B cell (primary cell): ENCODE measurements at regions not wholly inside any gene's neighbourhood (a gene's known extent, or its start where the extent isn't known, plus 50 kb on each side); places are given as distances from the start of the nearest gene placed in this dataset.

Experiments used
- ATAC-seq: fragments of 200-7000 bp; cut with Tn5 transposase; one replicate; pipeline ENCODE4 v1.10.0; 2021; ENCODE audit warnings: low read depth, mild to moderate bottlenecking, moderate number of reproducible peaks, moderate library complexity
- CTCF ChIA-PET: fragments of 350-600 bp; sonication (Branson Sonifier 250); formaldehyde crosslinking; loops from one replicate; lab custom pipeline; 2021; ENCODE audit warnings: antibody characterized with exemption, inconsistent platforms; lab: Charles Lee
- POLR2A ChIA-PET: fragments of 350-600 bp; sonication (Branson Sonifier 250); formaldehyde crosslinking; loops from one replicate; lab custom pipeline; 2021; ENCODE audit warnings: antibody characterized with exemption; lab: Charles Lee
- DNase-seq: peaks from one replicate; pipeline ENCODE4 v3.0.0; 2013
- H2AFZ ChIP-seq: 2 replicates; pipeline ENCODE4 v1.6.1; 2012; ENCODE audit warnings: mild to moderate bottlenecking, low read depth, low read length; ENCODE audit not compliant: insufficient read depth, poor library complexity, severe bottlenecking
- H3K27ac ChIP-seq, 2 donors: 1 replicate in 1 of 2; 2 replicates in 1 of 2; pipeline ENCODE4 v1.5.1; 2012 to 2013; ENCODE audit warnings: low read length in 2 of 2, mild to moderate bottlenecking in 2 of 2, moderate library complexity in 1 of 2
- H3K27me3 ChIP-seq, 4 experiments: fragments of 200-600 bp in 1 of 4; sonication (generic) in 1 of 4; replicated peaks in 1 of 4; 1 replicate in 2 of 4; 2 replicates in 2 of 4; pipeline versions ENCODE4 v1.6.1 to v1.7.0; 2013 to 2016; ENCODE audit warnings: low read length in 3 of 4, mild to moderate bottlenecking in 2 of 4, mixed read lengths in 1 of 4, moderate library complexity in 1 of 4; ENCODE audit not compliant: insufficient read depth in 4 of 4, control insufficient read depth in 3 of 4; ENCODE audit errors: control extremely low read depth in 1 of 4
- H3K36me3 ChIP-seq, 2 experiments: replicated peaks in 1 of 2; 1 replicate in 1 of 2; 2 replicates in 1 of 2; pipeline versions ENCODE4 v1.6.1 to v1.7.1; 2013; ENCODE audit warnings: low read length in 1 of 2; ENCODE audit not compliant: insufficient read depth in 2 of 2, control insufficient read depth in 1 of 2; ENCODE audit errors: control extremely low read depth in 1 of 2, extremely low read depth in 1 of 2
- H3K4me1 ChIP-seq, 2 donors: fragments of 200-600 bp in 1 of 2; sonication (generic) in 1 of 2; 1 replicate in 1 of 2; 2 replicates in 1 of 2; pipeline versions ENCODE4 v1.5.1 to v1.6.1; 2013 to 2017; ENCODE audit warnings: low read length in 2 of 2; ENCODE audit not compliant: control insufficient read depth in 2 of 2, insufficient read depth in 2 of 2
- H3K4me2 ChIP-seq: replicated peaks from 2 replicates; pipeline ENCODE3; 2012; ENCODE audit warnings: mild to moderate bottlenecking, low read depth, low read length; ENCODE audit not compliant: poor library complexity, severe bottlenecking
- H3K4me3 ChIP-seq, 5 experiments: fragments of 200-600 bp in 1 of 5; sonication (generic) in 1 of 5; 1 replicate in 3 of 5; 2 replicates in 2 of 5; pipeline versions ENCODE4 v1.5.1 to v1.7.0; 2011 to 2016; ENCODE audit warnings: low read length in 4 of 5, mild to moderate bottlenecking in 4 of 5, low read depth in 2 of 5, control low read depth in 1 of 5, moderate library complexity in 1 of 5; ENCODE audit not compliant: insufficient read depth in 1 of 5; ENCODE audit errors: control extremely low read depth in 1 of 5, extremely low read depth in 1 of 5
- H3K79me2 ChIP-seq: fragments of 200-600 bp; sonication (generic); one replicate; pipeline ENCODE4 v1.6.0; 2016; ENCODE audit warnings: low read length; ENCODE audit not compliant: control insufficient read depth, insufficient read depth
- H3K9ac ChIP-seq: fragments of 200-600 bp; sonication (generic); 2 replicates; pipeline ENCODE4 v1.6.1; 2017; ENCODE audit warnings: mild to moderate bottlenecking, low read length, moderate library complexity
- H3K9me3 ChIP-seq, 3 donors: one replicate each; pipeline versions ENCODE4 v1.6.1 to v1.7.1; 2013; ENCODE audit warnings: low read length in 2 of 3; ENCODE audit not compliant: control insufficient read depth in 2 of 3, insufficient read depth in 1 of 3; ENCODE audit errors: control extremely low read depth in 1 of 3
- H4K20me1 ChIP-seq: 2 replicates; pipeline ENCODE4 v1.6.0; 2012; ENCODE audit warnings: mild to moderate bottlenecking, low read length; ENCODE audit not compliant: insufficient read depth, control insufficient read depth, poor library complexity, severe bottlenecking
- H3K27ac Mint-ChIP-seq: one replicate; pipeline ENCODE4 v1.8.0; 2021; ENCODE audit warnings: mixed read lengths
- H3K27me3 Mint-ChIP-seq: one replicate; pipeline ENCODE4 v1.8.0; 2021; ENCODE audit warnings: mixed read lengths
- H3K4me1 Mint-ChIP-seq: one replicate; pipeline ENCODE4 v1.8.0; 2021; ENCODE audit warnings: mixed read lengths
- H3K4me3 Mint-ChIP-seq: one replicate; pipeline ENCODE4 v1.8.0; 2021; ENCODE audit warnings: mixed read lengths
- H3K9me3 Mint-ChIP-seq: one replicate; pipeline ENCODE4 v1.8.0; 2022; ENCODE audit warnings: mixed read lengths; ENCODE audit not compliant: insufficient read depth
- EZH2 ChIP-seq: IDR thresholded peaks from 2 replicates; pipeline ENCODE4 v1.6.1; 2012; ENCODE audit warnings: borderline replicate concordance, low read depth, mild to moderate bottlenecking, moderate library complexity, low read length; ENCODE audit not compliant: insufficient read depth, poor library complexity, severe bottlenecking
- WGBS: methylation state at CpG from one replicate; pipeline ENCODE4 v1.1.5; 2013; ENCODE audit warnings: missing lambda C conversion rate; ENCODE audit not compliant: insufficient coverage; 5-methylcytosine and 5-hydroxymethylcytosine counted together
- intact Hi-C: fragments of 100-400 bp; cut with micrococcal nuclease; formaldehyde crosslinking; loops from one replicate; pipeline ENCODE4 v1.10.0; 2022
- TF ChIP-seq, protein P1 (sequence below): fragments of 200-600 bp; IDR thresholded peaks from one replicate; pipeline ENCODE4 v1.8.0; 2022; ENCODE audit warnings: antibody characterized with exemption, mild to moderate bottlenecking

- Histone ChIP-seq H3K36me3 (no peaks in the 10 kb centered on the region), H3K4me3 (no peak overlapping the region), H3K27me3 (no peaks in the 10 kb centered on the region), H3K79me2 (no peaks in the 10 kb centered on the region), H4K20me1 (no peaks in the 10 kb centered on the region), H2AFZ (no peak overlapping the region), H3K9me3 (no peaks in the 10 kb centered on the region), H3K27ac (no peak overlapping the region), H3K4me1 (no peaks in the 10 kb centered on the region), H3K9ac (no peak overlapping the region), H3K4me2 (no peak overlapping the region)
- TF ChIP-seq, protein P1, sequence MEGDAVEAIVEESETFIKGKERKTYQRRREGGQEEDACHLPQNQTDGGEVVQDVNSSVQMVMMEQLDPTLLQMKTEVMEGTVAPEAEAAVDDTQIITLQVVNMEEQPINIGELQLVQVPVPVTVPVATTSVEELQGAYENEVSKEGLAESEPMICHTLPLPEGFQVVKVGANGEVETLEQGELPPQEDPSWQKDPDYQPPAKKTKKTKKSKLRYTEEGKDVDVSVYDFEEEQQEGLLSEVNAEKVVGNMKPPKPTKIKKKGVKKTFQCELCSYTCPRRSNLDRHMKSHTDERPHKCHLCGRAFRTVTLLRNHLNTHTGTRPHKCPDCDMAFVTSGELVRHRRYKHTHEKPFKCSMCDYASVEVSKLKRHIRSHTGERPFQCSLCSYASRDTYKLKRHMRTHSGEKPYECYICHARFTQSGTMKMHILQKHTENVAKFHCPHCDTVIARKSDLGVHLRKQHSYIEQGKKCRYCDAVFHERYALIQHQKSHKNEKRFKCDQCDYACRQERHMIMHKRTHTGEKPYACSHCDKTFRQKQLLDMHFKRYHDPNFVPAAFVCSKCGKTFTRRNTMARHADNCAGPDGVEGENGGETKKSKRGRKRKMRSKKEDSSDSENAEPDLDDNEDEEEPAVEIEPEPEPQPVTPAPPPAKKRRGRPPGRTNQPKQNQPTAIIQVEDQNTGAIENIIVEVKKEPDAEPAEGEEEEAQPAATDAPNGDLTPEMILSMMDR = no peak
- TF ChIP-seq EZH2 = no peak
- Mint-ChIP-seq H3K4me3 (no peak overlapping the region), H3K27ac (no peak overlapping the region), H3K27me3 (no peaks in the 10 kb centered on the region), H3K4me1 (no peaks in the 10 kb centered on the region), H3K9me3 (no peaks in the 10 kb centered on the region)
- ATAC-seq (no peak), DNase-seq (no peak)
- CTCF ChIA-PET = no interaction called here
- intact Hi-C loops = no loop called here
- POLR2A ChIA-PET = no interaction called here
- 100% methylated on average over 1 of the region's 7 CpGs for WGBS
Measured at GRCh38 chr15:39267685-39268084, 313.2 kb upstream of the THBS1 start.

DNA sequence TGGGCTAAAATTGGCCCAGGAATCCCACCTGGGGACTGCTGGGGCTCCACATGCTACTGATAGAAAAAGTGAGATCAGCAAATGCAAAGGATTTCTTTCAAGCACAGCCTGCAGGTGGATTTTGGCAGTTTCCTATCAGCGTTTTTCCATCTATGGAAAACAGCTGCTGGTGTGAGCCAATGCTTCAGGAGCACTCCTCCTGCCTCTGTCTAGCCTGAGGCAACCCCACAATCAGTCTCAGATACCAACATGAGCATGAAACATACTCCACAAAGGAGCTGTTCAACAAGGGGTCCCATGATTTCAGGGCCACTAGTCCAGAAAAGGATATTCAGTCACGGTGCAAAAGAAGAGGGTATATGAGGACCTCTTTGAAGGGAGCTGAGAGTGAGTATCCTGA, 311.5 kb upstream of the THBS1 start:
- Histone ChIP-seq H2AFZ (no peak overlapping the region), H3K4me2 (no peak overlapping the region), H3K27me3 (no peaks in the 10 kb centered on the region), H3K9ac (no peak overlapping the region), H3K9me3 (no peaks in the 10 kb centered on the region), H3K4me3 (no peak overlapping the region), H3K79me2 (no peaks in the 10 kb centered on the region), H3K36me3 (no peaks in the 10 kb centered on the region), H3K27ac (no peak overlapping the region), H3K4me1 (no peaks in the 10 kb centered on the region), H4K20me1 (no peaks in the 10 kb centered on the region)
- ChIA-PET CTCF (no interaction called here), POLR2A (no interaction called here)
- H3K27me3 Mint-ChIP-seq = no peaks in the 10 kb centered on the region
- no peak overlapping the region for H3K27ac Mint-ChIP-seq
- no peak for ATAC-seq
- WGBS = 88% methylated on average over 2 of the region's 2 CpGs
- intact Hi-C loops = no loop called here
- no peak overlapping the region for H3K4me3 Mint-ChIP-seq
- TF ChIP-seq EZH2 = no peak
- TF ChIP-seq, protein P1 = no peak
- no peak for DNase-seq
- no peaks in the 10 kb centered on the region for H3K9me3 Mint-ChIP-seq
- no peaks in the 10 kb centered on the region for H3K4me1 Mint-ChIP-seq
